ENCODE measurements at regions not wholly inside any gene's neighbourhood (a gene's known extent, or its start where the extent isn't known, plus 50 kb on each side); places are given as distances from the start of the nearest gene placed in this dataset.

GRCh38 chr10:105798328-105798889 is 1157.3 kb downstream of the SORCS3 start:
- TF ChIP-seq CTCF (IDR thresholded peaks at IDR 0.05; ENCODE audit: insufficient read depth, low read length, poor library complexity, severe bottlenecking) (no peak), EZH2phosphoT487 (conservative IDR thresholded peaks at IDR 0.05; ENCODE audit: low read length) (no peak)
